HEK293 (cell line): ENCODE measurements at regions not wholly inside any gene's neighbourhood (a gene's known extent, or its start where the extent isn't known, plus 50 kb on each side); places are given as distances from the start of the nearest gene placed in this dataset.

Source experiments
- CTCF ChIP-seq: fragments of 450-650 bp; formaldehyde crosslinking; IDR thresholded peaks from 2 replicates; pipeline ENCODE4 v1.5.1; 2016; ENCODE audit warnings: missing biosample characterization, missing genetic modification characterization
- ZIC2 ChIP-seq: fragments of 450-650 bp; formaldehyde crosslinking; IDR thresholded peaks from 2 replicates; pipeline ENCODE4 v1.5.1; 2016; ENCODE audit warnings: missing biosample characterization, missing genetic modification characterization
- ZNF202 ChIP-seq: fragments of 450-650 bp; formaldehyde crosslinking; IDR thresholded peaks from 2 replicates; pipeline ENCODE4 v1.5.1; 2016; ENCODE audit warnings: missing biosample characterization, missing genetic modification characterization, borderline replicate concordance
- ZNF239 ChIP-seq: fragments of 450-650 bp; formaldehyde crosslinking; IDR thresholded peaks from 2 replicates; pipeline ENCODE4 v1.5.1; 2016; ENCODE audit warnings: missing biosample characterization, missing genetic modification characterization
- TF ChIP-seq, protein P1 (sequence below): fragments of 450-650 bp; formaldehyde crosslinking; IDR thresholded peaks from 2 replicates; pipeline ENCODE4 v1.5.1; 2016; ENCODE audit warnings: missing biosample characterization, missing genetic modification characterization

- TF ChIP-seq CTCF (tag by site-specific recombination) (no peak), ZNF239 (tag by site-specific recombination) (no peak), ZNF202 (no peak), ZIC2 (tag by site-specific recombination) (no peak)
- TF ChIP-seq, protein P1, sequence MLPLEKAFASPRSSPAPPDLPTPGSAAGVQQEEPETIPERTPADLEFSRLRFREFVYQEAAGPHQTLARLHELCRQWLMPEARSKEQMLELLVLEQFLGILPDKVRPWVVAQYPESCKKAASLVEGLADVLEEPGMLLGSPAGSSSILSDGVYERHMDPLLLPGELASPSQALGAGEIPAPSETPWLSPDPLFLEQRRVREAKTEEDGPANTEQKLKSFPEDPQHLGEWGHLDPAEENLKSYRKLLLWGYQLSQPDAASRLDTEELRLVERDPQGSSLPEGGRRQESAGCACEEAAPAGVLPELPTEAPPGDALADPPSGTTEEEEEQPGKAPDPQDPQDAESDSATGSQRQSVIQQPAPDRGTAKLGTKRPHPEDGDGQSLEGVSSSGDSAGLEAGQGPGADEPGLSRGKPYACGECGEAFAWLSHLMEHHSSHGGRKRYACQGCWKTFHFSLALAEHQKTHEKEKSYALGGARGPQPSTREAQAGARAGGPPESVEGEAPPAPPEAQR (tag by site-specific recombination): no peak
Observed at GRCh38 chr5:82619097-82619496, 340.9 kb upstream of the RPS23 start.
